RWPE1 (cell line): ENCODE measurements at regions not wholly inside any gene's neighbourhood (a gene's known extent, or its start where the extent isn't known, plus 50 kb on each side); places are given as distances from the start of the nearest gene placed in this dataset.

ENCODE experiments used
- CTCF ChIA-PET: fragments of 350-600 bp; sonication (Branson Sonifier 250); formaldehyde crosslinking; extraction: SDS; loops from one replicate; lab custom pipeline; 2021; lab: Yijun Ruan, JAX
- POLR2A ChIA-PET: fragments of 400-600 bp; formaldehyde crosslinking; extraction: SDS; loops from one replicate; lab custom pipeline; 2020; ENCODE audit warnings: antibody characterized with exemption; ENCODE audit not compliant: low non-redundant PET; lab: Yijun Ruan, JAX
- DNase-seq: peaks from one replicate; pipeline ENCODE4 v3.0.0; 2012; ENCODE audit warnings: low spot score
- H3K27ac ChIP-seq: fragments of 450-650 bp; 2 replicates; pipeline ENCODE4 v1.5.1; 2017
- TF ChIP-seq, protein P1 (sequence below): fragments of 450-650 bp; conservative IDR thresholded peaks from 2 replicates; pipeline ENCODE4 v1.5.1; 2017; ENCODE audit warnings: low read depth, mild to moderate bottlenecking

DNA sequence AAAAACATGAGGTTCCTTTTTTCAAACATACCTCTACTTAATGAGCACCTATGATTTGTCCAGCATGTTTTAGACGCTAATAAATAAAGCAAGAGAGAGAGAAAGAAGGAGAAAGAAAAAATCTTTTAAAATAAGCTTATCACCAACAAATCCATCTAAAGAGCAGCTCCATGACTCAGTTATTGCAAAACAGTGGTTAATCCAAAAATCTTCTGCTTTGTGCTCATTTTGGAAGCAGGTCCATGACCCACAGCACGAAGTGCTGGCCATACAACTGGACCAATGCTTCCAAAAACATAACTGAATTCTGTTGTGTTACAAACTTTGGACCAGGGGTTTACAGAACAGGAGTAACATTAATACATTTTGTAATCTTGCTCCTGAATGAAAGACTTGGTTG is 696.6 kb downstream of the KCNA4 start:
- POLR2A ChIA-PET, result no interaction called here
- TF ChIP-seq, protein P1, sequence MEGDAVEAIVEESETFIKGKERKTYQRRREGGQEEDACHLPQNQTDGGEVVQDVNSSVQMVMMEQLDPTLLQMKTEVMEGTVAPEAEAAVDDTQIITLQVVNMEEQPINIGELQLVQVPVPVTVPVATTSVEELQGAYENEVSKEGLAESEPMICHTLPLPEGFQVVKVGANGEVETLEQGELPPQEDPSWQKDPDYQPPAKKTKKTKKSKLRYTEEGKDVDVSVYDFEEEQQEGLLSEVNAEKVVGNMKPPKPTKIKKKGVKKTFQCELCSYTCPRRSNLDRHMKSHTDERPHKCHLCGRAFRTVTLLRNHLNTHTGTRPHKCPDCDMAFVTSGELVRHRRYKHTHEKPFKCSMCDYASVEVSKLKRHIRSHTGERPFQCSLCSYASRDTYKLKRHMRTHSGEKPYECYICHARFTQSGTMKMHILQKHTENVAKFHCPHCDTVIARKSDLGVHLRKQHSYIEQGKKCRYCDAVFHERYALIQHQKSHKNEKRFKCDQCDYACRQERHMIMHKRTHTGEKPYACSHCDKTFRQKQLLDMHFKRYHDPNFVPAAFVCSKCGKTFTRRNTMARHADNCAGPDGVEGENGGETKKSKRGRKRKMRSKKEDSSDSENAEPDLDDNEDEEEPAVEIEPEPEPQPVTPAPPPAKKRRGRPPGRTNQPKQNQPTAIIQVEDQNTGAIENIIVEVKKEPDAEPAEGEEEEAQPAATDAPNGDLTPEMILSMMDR, result no peak
- CTCF ChIA-PET, result no interaction called here
- no peak overlapping the region for H3K27ac ChIP-seq
- no peak for DNase-seq

DNA sequence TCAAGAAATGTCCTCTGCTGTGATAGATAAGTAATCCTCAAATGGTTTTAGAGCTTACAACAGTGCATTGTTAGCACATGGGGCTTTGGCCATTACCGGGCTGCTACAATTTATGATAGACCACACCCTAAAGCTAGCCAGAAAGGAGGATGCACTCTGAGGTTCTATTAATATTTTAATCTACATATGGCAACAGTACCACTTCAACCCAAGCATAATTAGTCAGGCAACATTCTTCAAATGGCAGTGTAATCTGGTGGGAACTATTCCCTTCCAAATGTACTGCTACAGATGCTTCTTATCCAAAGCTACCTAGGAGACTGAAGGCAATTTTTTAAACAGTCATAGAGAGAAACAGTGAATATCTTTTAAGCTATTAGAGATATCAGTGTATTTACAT is 697.6 kb downstream of the KCNA4 start:
- TF ChIP-seq, protein P1, result no peak
- H3K27ac ChIP-seq, result no peak overlapping the region
- ChIA-PET POLR2A (no interaction called here), CTCF (no interaction called here)
- no peak for DNase-seq

- H3K27ac ChIP-seq, result no peak overlapping the region
- ChIA-PET CTCF (no interaction called here), POLR2A (no interaction called here)
- TF ChIP-seq, protein P1, result no peak
- no peak for DNase-seq
These were observed 698.5 kb downstream of the KCNA4 start for GRCh38 chr11:29318134-29318845.

DNA sequence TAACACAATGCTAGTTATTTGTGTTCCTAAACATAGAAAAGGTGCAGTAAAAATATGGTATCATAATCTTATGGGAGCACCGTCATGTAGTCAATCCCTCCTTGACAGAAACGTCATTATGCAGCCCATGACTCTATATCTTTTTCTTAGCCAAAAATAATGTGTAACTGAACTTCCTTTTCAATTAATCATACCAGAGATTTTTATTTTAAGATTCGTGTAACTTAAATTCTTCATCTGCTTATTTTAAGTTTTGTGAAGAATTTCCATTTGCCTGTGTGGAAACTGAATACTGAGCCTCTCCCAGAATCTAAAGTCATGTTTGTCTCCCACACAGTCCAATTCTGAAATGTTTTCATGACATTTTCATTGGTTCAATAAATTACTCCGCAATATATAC is 699.1 kb downstream of the KCNA4 start:
- no peak for DNase-seq
- ChIA-PET CTCF (no interaction called here), POLR2A (no interaction called here)
- TF ChIP-seq, protein P1, result no peak
- no peak overlapping the region for H3K27ac ChIP-seq

DNA sequence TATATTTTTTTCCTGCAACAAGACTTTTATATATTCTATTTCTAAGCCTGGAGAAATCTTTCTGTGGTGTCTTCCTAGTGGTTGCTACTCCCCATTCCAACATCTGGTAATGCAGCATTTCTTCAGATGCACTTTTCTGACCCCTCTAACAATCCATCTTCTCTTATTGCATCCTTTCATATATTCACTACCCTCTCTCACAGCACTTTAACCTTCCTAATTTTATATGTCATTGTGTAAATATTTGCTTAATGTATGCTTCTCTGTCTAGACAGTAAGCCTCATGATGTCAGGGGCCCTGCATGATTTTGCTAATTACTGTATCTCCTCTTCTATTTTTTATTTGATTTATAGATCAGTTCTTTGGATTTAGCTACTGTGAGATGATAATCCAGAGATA is 701.6 kb downstream of the KCNA4 start:
- TF ChIP-seq, protein P1, result no peak
- ChIA-PET POLR2A (no interaction called here), CTCF (no interaction called here)
- no peak for DNase-seq
- H3K27ac ChIP-seq, result no peak overlapping the region

DNA sequence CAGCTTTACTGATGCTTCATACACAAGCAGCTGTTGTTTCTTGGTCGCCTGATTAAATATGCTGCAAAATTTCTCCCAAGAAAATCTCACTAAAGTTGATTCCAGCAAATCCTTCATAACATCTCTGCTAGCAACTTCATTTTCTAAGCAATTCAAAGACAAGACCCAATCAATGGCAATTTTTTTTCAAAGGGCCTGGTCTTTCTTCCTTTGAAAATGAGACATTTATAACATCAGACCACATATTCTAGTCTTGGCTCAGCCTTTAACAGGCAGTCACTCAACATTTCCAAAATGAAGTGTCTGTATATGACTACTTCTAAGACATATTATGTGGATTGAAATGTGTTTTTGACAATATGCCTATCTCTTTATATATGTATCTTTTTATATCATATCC is 702.6 kb downstream of the KCNA4 start:
- no peak overlapping the region for H3K27ac ChIP-seq
- TF ChIP-seq, protein P1, result no peak
- POLR2A ChIA-PET, result no interaction called here
- CTCF ChIA-PET, result interaction anchor here (0.6 kb wide), 1 partner anchor 21 kb away, joined by 5 read pairs; no protein-coding TSS in a partner anchor
- no peak for DNase-seq
